GM19035 (cell line): ENCODE measurements at regions not wholly inside any gene's neighbourhood (a gene's known extent, or its start where the extent isn't known, plus 50 kb on each side); places are given as distances from the start of the nearest gene placed in this dataset.
A peak's percentile ranks its signal among the peaks of the same experiment; 100 is the strongest.
"Not testable (repeated sequence)": the region's sequence is repeated elsewhere in the genome, so short reads cannot be mapped to it uniquely, and the experiment has no call there.

Experiments
- ATAC-seq: cut with Tn5 transposase; IDR thresholded peaks from one replicate; pipeline ENCODE4 v1.9.1; 2021; ENCODE audit not compliant: unreplicated experiment

DNA sequence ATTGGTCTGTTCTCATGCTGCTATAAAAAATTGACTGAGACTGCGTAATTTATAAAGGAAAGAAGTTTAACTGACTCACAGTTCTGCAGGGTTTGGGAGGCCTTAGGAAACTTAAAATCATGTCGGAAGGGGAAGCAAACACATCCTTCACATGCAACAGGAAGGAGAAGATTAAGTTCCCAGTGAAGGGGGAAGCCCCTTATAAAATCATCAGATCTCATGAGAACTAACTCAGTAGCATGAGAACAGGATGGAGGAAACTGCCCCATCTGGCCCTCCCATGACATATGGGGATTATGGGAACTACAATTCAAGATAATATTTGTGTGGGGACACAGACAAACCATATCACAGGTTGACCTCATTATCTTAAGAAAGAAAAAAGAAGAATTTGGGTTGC lies 134.5 kb downstream of the PPP1R3A start:
- ATAC-seq, result no peak

- no peak for ATAC-seq
Observed at GRCh38 chr7:113783403-113783802, 135.4 kb downstream of the PPP1R3A start.

DNA sequence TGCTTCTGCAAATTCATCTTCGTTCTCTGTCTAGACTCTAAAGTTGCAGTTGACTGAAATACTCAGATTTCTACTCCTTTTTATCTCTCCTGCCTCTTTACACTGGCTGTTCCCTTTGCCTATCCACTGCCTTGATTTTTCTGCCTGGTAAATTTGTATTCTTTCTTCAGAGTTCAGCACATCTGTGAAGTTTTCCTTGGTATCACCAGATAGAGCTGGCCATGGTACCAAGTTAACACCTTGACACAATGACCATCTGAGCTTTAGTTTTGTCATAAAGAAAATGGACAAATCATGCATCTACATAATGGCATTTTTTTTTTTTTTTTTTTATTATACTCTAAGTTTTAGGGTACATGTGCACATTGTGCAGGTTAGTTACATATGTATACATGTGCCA lies 143.0 kb downstream of the PPP1R3A start:
- no peak for ATAC-seq

DNA sequence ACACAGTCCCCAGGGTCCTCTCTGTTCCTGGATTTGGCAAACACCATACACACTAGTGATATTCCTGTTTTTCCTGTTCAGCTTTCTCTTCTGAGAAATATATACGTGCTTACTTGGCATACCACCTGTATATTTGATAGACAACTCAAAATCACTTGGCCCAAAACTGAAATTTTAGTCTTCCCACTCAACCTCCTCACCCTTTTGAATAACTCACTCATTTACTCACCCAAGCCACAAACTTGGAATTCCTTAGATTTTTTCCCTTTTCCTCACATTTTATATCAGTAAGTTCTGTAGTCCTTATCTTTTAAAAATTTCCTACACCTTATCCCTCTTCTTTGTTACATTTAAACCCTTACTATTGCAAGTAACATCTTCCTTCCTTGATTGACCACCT lies 143.4 kb downstream of the PPP1R3A start:
- no peak for ATAC-seq

DNA sequence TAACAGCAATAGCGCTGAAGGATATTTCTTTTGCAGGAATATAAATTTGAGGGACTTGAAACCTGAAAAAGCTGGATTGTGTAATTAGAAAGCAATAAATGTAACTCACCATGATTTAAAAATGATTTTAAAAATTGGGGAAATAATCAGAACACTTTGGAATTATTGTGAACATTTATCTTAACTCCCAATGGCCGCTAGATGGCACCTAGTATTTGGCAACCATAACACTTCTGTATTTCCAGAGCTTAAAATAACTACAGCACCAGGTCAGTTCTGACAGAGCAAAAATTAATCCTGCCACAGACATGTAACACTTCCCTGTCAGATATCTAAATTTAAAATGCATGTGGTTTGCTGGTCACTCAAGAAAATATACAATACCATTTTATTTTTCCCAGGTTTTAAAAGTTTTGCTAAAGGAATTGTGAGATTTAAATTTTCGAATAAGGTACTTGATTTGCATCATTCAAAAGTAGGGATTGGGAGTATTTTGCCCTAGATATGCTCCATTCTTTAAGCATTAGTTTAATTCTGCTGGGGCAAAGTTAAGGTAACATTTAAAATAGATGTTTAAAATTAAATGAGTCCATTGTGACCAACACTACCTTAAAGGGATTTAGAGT lies 144.5 kb downstream of the PPP1R3A start:
- peak; percentile 92 for ATAC-seq

DNA sequence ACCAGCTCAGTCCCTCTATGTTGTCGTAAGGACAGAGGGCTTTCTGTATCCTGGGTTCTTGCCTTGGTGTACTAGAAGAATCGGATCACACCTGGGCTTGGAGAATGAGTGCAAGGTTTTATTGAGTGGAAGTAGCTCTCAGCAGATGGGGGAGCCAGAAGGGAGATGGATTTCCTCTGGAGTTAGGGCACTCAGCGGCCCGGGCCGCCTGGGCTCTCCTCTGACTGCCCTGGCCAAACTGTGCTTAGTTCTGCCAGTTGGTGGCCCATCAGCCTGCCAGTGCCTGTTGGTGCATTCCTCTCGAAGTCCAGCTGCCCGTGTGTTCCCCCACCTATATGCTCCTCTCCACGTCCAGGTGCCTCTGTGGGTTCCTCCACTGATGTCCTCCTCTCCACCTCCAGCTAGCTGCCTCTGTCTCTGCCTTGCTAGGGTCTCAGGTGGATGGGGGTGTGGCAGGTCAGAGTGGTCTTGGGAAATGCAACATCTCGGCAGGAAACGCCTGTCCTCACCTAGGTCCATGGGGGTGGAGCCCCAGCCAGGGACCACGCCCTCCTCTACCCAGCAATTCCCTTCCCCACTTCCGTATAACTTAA lies 148.6 kb downstream of the PPP1R3A start:
- no peak for ATAC-seq

GRCh38 chr7:113768387-113768786 lies 150.4 kb downstream of the PPP1R3A start:
- ATAC-seq, result no peak

DNA sequence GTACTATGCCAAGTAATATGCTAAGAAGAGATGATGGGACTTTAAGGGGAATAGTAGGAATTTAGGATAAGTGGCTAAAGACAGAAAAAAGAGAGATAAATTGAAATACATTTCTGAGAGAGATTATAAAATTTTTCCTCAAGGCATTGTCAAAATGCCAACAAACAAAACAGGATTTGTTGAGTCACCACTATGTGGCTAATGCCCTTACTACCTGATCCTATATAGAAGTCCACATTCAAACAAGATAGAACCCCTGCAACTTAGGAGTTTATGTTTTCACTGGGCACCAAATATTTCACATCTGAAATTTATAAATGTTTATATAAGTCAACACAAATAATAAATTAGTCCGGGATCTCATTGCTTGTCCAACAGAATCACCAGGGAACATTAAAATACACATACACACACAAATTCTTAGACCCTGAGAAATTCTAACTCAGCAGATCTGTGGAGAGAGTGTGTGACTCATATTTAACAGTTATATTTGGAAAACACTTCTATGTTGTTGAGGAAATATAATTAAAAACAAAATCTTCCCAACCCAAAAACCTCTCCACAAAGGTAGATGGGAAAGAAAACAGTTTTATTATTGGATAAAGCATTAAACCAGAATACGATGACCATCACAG lies 154.3 kb downstream of the PPP1R3A start:
- no peak for ATAC-seq

GRCh38 chr7:113763226-113763625 lies 155.6 kb downstream of the PPP1R3A start:
- no peak for ATAC-seq

DNA sequence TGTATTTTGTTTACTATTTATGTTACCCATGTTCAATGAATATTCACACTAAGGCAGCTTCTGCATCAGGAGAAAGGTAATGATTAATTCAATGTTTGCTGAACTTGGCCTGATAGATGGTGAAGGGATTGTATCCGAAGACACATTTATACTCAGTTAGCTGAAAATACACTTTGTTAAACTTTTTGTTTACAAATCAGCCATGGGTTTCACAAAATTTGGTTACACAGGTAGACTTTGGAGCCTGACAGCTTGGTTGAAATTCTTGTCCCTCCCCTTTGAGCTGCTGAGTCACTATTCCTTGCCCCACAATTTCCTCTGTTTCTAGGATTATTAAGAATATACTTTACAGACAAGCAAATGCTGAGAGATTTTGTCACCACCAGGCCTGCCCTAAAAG lies 162.6 kb downstream of the PPP1R3A start:
- no peak for ATAC-seq

DNA sequence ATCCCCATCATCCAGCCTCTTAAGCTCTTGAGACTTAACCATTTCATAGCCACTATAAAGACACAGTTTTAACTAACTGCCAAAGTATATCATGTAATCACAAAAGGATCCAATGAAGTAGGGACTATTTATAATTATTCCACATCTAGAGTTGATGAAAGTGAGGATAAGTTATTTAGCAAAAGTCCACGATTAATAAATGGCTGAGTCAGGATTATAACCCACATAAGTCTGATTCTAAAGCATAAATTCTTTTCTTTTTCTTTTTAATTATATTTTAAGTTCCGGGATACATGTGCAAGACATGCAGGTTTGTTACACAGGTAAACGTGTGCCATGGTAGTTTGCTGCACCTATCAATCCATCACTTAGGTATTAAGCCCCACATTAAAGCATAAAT lies 166.1 kb downstream of the PPP1R3A start:
- ATAC-seq, result no peak

GRCh38 chr7:113752289-113752688 lies 166.5 kb downstream of the PPP1R3A start:
- ATAC-seq, result no peak

- ATAC-seq, result no peak
Observed at GRCh38 chr7:113751547-113751946, 167.3 kb downstream of the PPP1R3A start.

DNA sequence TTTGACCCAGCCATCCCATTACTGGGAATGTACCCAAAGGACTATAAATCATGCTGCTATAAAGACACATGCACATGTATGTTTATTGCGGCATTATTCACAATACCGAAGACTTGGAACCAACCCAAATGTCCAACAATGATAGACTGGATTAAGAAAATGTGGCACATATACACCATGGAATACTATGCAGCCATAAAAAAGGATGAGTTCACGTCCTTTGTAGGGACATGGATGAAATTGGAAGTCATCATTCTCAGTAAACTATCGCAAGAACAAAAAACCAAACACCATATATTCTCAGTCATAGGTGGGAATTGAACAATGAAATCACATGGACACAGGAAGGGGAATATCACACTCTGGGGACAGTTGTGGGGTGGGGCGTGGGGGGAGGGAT lies 170.4 kb downstream of the PPP1R3A start:
- not testable (repeated sequence) for ATAC-seq

DNA sequence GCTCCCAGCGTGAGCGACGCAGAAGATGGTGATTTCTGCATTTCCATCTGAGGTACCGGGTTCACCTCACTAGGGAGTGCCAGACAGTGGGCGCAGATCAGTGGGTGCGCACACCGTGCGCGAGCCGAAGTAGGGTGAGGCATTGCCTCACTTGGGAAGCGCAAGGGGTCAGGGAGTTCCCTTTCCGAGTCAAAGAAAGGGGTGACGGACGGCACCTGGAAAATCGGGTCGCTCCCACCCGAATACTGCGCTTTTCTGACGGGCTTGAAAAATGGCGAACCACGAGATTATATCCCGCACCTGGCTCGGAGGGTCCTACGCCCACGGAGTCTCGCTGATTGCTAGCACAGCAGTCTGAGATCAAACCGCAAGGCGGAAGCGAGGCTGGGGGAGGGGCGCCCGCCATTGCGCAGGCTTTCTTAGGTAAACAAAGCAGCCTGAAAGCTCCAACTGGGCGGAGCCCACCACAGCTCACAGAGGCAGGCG lies 175.8 kb downstream of the PPP1R3A start:
- ATAC-seq, result not testable (repeated sequence)

DNA sequence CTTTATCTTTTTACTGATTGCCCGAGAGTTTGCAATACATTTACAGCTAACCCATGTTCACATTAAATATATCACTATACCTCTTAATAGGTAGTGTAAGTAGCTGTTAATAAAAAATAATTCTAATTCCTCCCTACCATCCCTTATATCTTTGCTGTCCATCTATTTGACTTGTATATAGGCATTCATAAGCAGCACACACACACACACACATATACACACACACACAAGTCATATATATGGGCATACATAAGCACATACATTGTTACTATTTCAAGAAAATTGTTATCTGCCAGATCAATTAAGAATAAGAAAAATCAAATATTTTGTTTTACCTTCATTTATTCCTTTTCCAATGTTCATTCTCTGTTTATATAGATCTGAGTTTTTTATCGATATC lies 176.4 kb downstream of the PPP1R3A start:
- ATAC-seq, result no peak

DNA sequence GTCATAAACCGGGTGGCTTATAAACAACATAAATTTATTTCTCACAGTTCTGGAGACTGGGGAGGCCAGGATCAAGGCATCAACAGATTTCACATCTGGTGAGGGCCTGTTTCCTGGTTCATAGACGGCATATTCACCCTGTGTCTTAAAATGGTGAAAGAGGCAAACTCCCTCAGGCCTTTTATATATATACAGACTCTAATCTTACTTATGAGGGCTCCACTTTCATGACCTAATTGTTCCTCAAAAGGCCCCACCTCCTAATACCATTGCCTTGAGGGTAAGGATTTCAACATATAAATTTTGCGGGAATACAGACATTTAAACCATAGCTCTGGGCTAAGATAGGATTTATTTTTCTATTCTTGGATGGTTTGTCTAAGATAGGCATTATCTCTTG lies 187.2 kb downstream of the PPP1R3A start:
- ATAC-seq, result no peak

DNA sequence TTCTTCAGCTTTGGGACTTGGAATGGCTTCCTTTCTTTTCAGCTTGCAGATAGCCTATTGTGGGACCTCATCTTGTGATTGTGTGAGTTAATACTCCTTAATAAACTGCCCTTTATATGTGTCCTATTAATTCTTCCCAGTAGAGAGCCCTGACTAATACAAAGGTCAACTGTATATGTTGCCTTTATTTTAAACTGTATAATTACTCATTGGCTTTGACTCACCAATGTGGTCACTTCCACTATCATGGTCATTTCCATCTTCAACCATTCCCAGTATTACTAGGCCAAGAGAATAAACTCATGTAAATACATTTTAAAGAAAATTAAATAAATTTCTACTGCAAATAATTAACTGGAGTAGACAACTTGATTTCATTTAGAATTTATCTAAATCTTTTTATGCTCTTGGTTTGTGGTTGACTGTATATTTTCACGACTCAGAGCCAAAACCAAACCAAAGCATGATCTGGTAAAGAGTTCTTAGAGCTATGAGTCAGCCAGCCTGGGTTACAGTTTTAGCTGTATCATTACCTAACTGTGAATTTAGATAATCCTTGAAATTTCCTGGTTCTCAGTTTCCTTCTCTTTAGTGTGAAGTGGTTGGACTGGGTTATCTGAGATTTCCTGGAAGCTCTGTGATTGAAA lies 188.4 kb downstream of the PPP1R3A start:
- ATAC-seq, result no peak

DNA sequence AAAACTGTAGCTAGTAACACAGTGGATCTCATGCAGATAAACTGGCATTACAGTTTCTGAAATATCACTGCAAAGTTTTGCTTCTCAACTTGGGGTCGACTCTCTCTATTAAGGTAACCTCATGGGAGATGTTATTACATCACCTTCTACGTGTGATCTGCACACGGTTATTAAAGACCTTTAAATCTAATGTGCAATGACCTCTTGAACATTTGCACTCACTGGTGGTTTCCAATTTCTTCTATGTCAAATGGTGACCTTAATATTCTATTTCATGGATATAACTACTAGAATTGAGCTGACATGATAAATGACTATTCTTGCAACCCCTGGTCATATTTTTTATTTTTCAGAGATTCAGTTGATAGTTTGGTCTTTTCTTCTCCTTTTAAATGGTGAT lies 191.3 kb downstream of the PPP1R3A start:
- ATAC-seq, result no peak

DNA sequence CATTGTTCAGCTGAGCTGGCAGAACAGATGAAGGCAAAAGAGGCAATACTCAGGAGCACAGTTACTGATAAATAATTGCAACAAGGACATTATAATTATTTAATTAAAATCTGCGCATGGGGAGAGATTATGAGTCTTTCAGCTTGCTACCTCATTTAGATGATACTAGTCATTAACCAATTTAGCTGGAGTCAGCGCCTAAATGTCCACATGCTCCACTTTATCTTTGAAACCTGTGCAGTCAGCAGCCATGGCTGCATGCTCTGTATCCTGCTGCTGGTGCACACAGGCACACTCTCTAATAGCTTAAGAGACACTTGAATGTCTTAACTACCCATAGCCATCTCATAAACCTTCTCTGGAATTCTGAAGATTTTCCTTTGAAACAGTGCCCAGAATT lies 196.8 kb downstream of the PPP1R3A start:
- no peak for ATAC-seq

DNA sequence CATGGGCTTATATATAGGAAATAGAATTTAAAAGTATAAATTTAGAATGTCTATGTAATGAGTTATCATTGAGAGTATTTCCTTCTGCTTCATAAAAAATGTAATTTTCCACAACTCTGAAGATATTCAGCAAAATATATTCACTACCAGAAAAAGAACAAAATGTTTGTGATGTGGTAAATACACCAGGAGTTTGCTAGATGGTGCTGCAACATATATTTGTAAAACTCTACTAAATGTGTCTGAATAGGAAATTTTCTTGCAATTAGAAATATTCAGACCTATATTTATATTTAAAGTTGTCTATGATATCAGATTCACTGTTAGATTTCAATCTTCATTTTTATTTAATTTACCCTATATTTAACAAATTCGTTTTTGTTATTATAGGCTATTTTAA lies 201.1 kb downstream of the PPP1R3A start:
- no peak for ATAC-seq
